ENCODE measurements at regions not wholly inside any gene's neighbourhood (a gene's known extent, or its start where the extent isn't known, plus 50 kb on each side); places are given as distances from the start of the nearest gene placed in this dataset.

DNA sequence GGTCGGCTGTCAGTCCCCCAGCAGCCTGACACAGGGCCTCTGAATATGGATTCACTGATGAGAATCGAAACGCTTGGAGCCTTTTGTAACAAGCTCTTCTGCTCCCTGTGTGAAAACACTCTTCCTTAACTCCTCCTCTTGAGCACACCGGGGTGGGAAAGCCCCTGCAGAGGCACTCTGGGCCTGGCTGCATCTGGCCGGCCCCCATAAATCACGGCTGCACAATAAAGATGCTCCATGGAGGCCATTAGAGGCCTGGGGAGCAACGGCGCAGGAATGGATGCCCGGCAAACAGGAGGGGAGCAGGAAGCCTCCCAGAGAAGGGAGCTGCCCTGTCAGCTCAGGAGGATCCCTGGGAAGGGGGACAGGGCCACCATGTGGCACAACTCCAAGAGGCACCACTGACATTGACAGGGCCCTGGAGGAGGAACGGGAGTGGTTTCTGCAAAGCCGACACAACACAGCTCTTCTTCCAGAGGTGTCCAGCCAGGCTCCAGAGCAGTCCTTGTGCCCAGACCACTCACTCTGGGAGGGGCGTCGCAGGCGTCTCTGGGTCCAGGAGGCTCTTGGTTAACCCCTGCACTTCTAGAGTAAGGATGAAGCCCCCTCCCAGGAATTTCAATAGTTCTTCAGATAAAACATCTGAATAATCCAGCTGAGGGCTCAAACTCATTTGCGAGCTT, 509.3 kb upstream of the PPP2R3A start:
- Mint-ChIP-seq H3K4me1 (no peaks in the 10 kb centered on the region), H3K27me3 (peaks cover 0 to 12% (median 0%) of the 10 kb centered on the region in 5 donors), H3K36me3 (no peaks in the 10 kb centered on the region), H3K4me3 (no peak overlapping the region), H3K9me3 (peaks cover 0 to 19% (median 5%) of the 10 kb centered on the region in 11 donors), H3K27ac (no peak overlapping the region)
- ATAC-seq (no peak), DNase-seq (no peak)
- H3K36me3 ChIP-seq (ENCODE audit: control insufficient read depth in 2 of 3, insufficient read depth in 3 of 3, low read length in 3 of 3): no peaks in the 10 kb centered on the region
- intact Hi-C loops (cut with micrococcal nuclease): no loop called here
- ChIA-PET CTCF (no interaction called here), POLR2A (no interaction called here)
- H3K4me3 ChIP-seq (ENCODE audit: low read length): no peak overlapping the region
- no peaks in the 10 kb centered on the region for H3K27me3 ChIP-seq (ENCODE audit: control insufficient read depth in 2 of 2, insufficient read depth in 2 of 2, low read length in 2 of 2)
- no peaks in the 10 kb centered on the region for H3K9me3 ChIP-seq (ENCODE audit: control insufficient read depth in 2 of 3, low read length in 3 of 3)
- no peak overlapping the region for H3K27ac ChIP-seq (ENCODE audit: low read depth, low read length)
- H3K4me1 ChIP-seq (ENCODE audit: control insufficient read depth in 2 of 2, insufficient read depth in 2 of 2, low read length in 2 of 2): no peaks in the 10 kb centered on the region

DNA sequence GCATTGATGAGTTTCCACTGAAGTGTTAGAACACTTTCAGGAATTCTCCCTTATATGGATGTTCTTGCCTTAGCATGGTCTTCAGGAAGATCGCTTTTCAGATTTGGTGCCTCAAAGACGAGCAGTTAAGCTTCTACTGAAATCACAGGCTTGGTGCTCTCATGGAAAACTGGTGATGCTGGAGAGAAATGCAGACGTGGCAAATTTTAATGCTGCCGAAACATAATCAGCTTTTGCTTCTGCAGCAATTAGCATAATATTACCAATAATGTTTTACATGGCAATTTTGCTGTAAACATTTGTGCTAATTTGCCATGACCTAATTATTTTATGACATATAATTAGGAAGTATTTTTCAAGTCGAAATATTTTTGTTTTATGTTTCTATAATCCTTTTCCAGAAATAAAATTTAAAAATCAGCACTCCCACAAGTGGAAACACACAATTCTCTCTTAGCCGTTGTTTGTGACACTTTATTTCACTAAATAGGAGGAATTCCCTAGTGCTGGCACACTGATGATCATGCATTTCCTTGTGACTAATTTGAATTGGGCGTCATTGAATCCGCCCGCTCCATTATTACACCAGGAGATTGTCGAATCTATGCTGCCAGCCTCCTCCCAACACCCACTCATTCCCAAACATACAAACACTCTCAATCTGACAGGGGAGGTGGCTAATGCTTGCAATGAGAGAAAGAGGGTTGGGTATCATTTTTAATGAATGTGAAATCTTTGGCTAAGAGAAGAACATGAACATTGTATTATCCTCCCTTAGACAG, 506.8 kb upstream of the PPP2R3A start:
- ATAC-seq (no peak), DNase-seq (no peak)
- Histone ChIP-seq H3K4me3 (ENCODE audit: low read length) (no peak overlapping the region), H3K9me3 (ENCODE audit: control insufficient read depth in 2 of 3, low read length in 3 of 3) (no peaks in the 10 kb centered on the region), H3K27me3 (ENCODE audit: control insufficient read depth in 2 of 2, insufficient read depth in 2 of 2, low read length in 2 of 2) (no peaks in the 10 kb centered on the region), H3K27ac (ENCODE audit: low read depth, low read length) (no peak overlapping the region), H3K36me3 (ENCODE audit: control insufficient read depth in 2 of 3, insufficient read depth in 3 of 3, low read length in 3 of 3) (no peaks in the 10 kb centered on the region), H3K4me1 (ENCODE audit: control insufficient read depth in 2 of 2, insufficient read depth in 2 of 2, low read length in 2 of 2) (no peaks in the 10 kb centered on the region)
- Mint-ChIP-seq H3K27me3 (peaks cover 0 to 12% (median 0%) of the 10 kb centered on the region in 5 donors), H3K4me1 (no peaks in the 10 kb centered on the region), H3K27ac (no peak overlapping the region), H3K4me3 (no peak overlapping the region), H3K9me3 (peaks cover 0 to 20% (median 5%) of the 10 kb centered on the region in 11 donors), H3K36me3 (no peaks in the 10 kb centered on the region)
- intact Hi-C loops (cut with micrococcal nuclease): no loop called here
- ChIA-PET POLR2A (no interaction called here), CTCF (no interaction called here)

DNA sequence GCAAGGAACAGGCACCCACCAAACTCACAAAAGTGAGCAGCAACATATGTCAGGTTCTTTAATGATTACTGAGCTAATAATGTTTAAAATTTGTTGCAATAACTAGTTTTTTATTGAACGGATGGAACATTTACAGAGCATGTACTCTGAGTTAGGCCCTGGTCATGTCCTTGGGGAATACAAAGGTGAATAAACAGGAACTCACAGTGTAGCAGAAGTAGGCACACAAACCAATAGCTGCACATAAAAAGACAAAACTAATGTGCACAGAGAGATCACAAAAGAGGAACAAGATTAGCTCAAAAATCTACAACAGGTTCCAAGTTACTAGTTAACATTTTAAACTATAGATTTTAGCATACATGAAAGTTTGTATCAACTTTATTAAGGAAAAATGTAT, 505.3 kb upstream of the PPP2R3A start:
- peaks cover 0 to 12% (median 0%) of the 10 kb centered on the region in 5 donors for H3K27me3 Mint-ChIP-seq
- H3K36me3 Mint-ChIP-seq: no peaks in the 10 kb centered on the region
- no peak overlapping the region for H3K27ac Mint-ChIP-seq
- no peak for ATAC-seq
- no peak for DNase-seq
- POLR2A ChIA-PET: no interaction called here
- intact Hi-C loops (cut with micrococcal nuclease): no loop called here
- Histone ChIP-seq H3K27me3 (ENCODE audit: control insufficient read depth in 2 of 2, insufficient read depth in 2 of 2, low read length in 2 of 2) (no peaks in the 10 kb centered on the region), H3K9me3 (ENCODE audit: control insufficient read depth in 2 of 3, low read length in 3 of 3) (no peaks in the 10 kb centered on the region), H3K4me1 (ENCODE audit: control insufficient read depth in 2 of 2, insufficient read depth in 2 of 2, low read length in 2 of 2) (no peaks in the 10 kb centered on the region), H3K27ac (ENCODE audit: low read depth, low read length) (no peak overlapping the region), H3K36me3 (ENCODE audit: control insufficient read depth in 2 of 3, insufficient read depth in 3 of 3, low read length in 3 of 3) (no peaks in the 10 kb centered on the region), H3K4me3 (ENCODE audit: low read length) (no peak overlapping the region)
- no peaks in the 10 kb centered on the region for H3K4me1 Mint-ChIP-seq
- H3K4me3 Mint-ChIP-seq: no peak overlapping the region
- CTCF ChIA-PET: no interaction called here
- H3K9me3 Mint-ChIP-seq: peaks cover 0 to 10% (median 0%) of the 10 kb centered on the region in 11 donors

DNA sequence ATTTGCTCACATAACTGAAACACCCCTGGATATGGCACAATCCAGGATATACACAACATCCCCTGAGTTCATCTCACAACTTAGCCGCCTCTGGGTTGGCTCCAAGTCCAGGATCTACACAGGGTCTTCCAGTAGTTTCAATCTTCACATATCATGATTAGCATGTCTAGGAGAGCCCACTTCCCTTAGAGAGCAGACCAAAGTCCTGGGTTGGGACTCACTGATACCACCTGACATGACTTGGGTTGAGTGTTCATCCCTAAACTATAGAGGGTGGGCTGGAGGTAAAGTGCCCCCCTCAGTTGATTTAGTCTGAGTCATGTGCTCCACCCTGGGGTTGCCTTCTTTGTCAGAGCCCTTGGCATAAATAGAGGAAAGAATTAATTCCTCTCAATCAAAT, 493.6 kb upstream of the PPP2R3A start:
- Mint-ChIP-seq H3K36me3 (no peaks in the 10 kb centered on the region), H3K4me3 (no peak overlapping the region), H3K9me3 (peaks cover 0 to 14% (median 3%) of the 10 kb centered on the region in 11 donors), H3K4me1 (no peaks in the 10 kb centered on the region), H3K27ac (no peak overlapping the region), H3K27me3 (peaks cover 0 to 4% (median 0%) of the 10 kb centered on the region in 5 donors)
- Histone ChIP-seq H3K4me3 (ENCODE audit: low read length) (no peak overlapping the region), H3K27me3 (ENCODE audit: control insufficient read depth in 2 of 2, insufficient read depth in 2 of 2, low read length in 2 of 2) (no peaks in the 10 kb centered on the region), H3K36me3 (ENCODE audit: control insufficient read depth in 2 of 3, insufficient read depth in 3 of 3, low read length in 3 of 3) (no peaks in the 10 kb centered on the region), H3K27ac (ENCODE audit: low read depth, low read length) (no peak overlapping the region), H3K9me3 (ENCODE audit: control insufficient read depth in 2 of 3, low read length in 3 of 3) (no peaks in the 10 kb centered on the region), H3K4me1 (ENCODE audit: control insufficient read depth in 2 of 2, insufficient read depth in 2 of 2, low read length in 2 of 2) (no peaks in the 10 kb centered on the region)
- no peak for DNase-seq
- ATAC-seq: peak; percentile 14
- CTCF ChIA-PET: no interaction called here
- POLR2A ChIA-PET: no interaction called here
- intact Hi-C loops (cut with micrococcal nuclease): no loop called here

DNA sequence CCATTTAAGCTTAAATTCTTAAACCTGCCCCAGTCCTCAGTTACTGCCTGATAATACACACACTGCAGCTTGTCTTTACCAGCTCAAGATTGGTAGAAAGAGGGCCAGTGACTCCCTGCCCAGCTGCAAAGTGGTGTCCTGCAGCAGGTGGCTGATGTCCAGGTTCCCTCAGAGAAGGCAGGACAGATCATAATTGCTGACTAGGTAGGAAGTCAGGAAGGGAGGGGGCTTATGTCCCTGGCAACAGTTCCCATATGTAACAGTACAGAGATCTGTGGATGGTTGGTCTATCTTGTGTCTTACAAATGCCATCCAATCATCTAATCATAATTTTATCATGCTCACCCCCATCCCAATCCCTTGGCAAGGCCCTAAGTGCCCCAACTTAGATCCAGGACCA, 492.1 kb upstream of the PPP2R3A start:
- DNase-seq (no peak), ATAC-seq (no peak)
- H3K4me3 ChIP-seq (ENCODE audit: low read length): no peak overlapping the region
- Mint-ChIP-seq H3K27me3 (peaks cover 0 to 4% (median 0%) of the 10 kb centered on the region in 5 donors), H3K4me3 (no peak overlapping the region), H3K9me3 (peaks cover 0 to 10% (median 2%) of the 10 kb centered on the region in 11 donors), H3K27ac (no peak overlapping the region), H3K36me3 (no peaks in the 10 kb centered on the region), H3K4me1 (no peaks in the 10 kb centered on the region)
- no peak overlapping the region for H3K27ac ChIP-seq (ENCODE audit: low read depth, low read length)
- intact Hi-C loops (cut with micrococcal nuclease): no loop called here
- ChIA-PET CTCF (no interaction called here), POLR2A (no interaction called here)
- H3K27me3 ChIP-seq (ENCODE audit: control insufficient read depth in 2 of 2, insufficient read depth in 2 of 2, low read length in 2 of 2): no peaks in the 10 kb centered on the region
- no peaks in the 10 kb centered on the region for H3K4me1 ChIP-seq (ENCODE audit: control insufficient read depth in 2 of 2, insufficient read depth in 2 of 2, low read length in 2 of 2)
- no peaks in the 10 kb centered on the region for H3K9me3 ChIP-seq (ENCODE audit: control insufficient read depth in 2 of 3, low read length in 3 of 3)
- no peaks in the 10 kb centered on the region for H3K36me3 ChIP-seq (ENCODE audit: control insufficient read depth in 2 of 3, insufficient read depth in 3 of 3, low read length in 3 of 3)

DNA sequence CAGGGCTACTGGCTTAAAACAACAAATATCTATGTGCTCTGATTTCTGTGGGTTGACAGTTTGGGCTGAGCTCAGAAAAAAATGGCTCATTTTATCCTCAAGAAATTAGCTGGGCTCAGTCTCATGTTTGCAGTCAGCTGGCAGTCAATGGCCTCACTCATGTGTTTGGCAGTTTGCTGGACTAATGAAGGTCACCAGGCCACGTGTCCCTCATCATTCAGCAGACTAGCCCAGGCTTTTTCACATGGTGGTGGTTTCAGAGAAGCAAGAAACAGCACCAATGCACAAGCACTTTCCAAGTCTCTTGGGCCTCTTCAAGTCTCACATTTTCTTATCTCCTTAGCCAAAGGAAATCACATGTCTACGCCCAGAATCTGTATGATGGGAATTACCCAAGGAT, 478.3 kb upstream of the PPP2R3A start:
- Mint-ChIP-seq H3K9me3 (peaks cover 0 to 6% (median 0%) of the 10 kb centered on the region in 11 donors), H3K36me3 (no peaks in the 10 kb centered on the region), H3K4me1 (no peaks in the 10 kb centered on the region), H3K4me3 (no peak overlapping the region), H3K27ac (no peak overlapping the region), H3K27me3 (peaks cover 0 to 6% (median 0%) of the 10 kb centered on the region in 5 donors)
- intact Hi-C loops (cut with micrococcal nuclease): no loop called here
- H3K9me3 ChIP-seq (ENCODE audit: control insufficient read depth in 2 of 3, low read length in 3 of 3): no peaks in the 10 kb centered on the region
- no peaks in the 10 kb centered on the region for H3K36me3 ChIP-seq (ENCODE audit: control insufficient read depth in 2 of 3, insufficient read depth in 3 of 3, low read length in 3 of 3)
- no peak overlapping the region for H3K4me3 ChIP-seq (ENCODE audit: low read length)
- POLR2A ChIA-PET: no interaction called here
- no peaks in the 10 kb centered on the region for H3K4me1 ChIP-seq (ENCODE audit: control insufficient read depth in 2 of 2, insufficient read depth in 2 of 2, low read length in 2 of 2)
- no peak overlapping the region for H3K27ac ChIP-seq (ENCODE audit: low read depth, low read length)
- ATAC-seq (no peak), DNase-seq (no peak)
- CTCF ChIA-PET: no interaction called here
- H3K27me3 ChIP-seq (ENCODE audit: control insufficient read depth in 2 of 2, insufficient read depth in 2 of 2, low read length in 2 of 2): no peaks in the 10 kb centered on the region

All from naive thymus-derived CD4-positive, alpha-beta T cell (primary cell).